GM19397 (cell line): ENCODE measurements at regions not wholly inside any gene's neighbourhood (a gene's known extent, or its start where the extent isn't known, plus 50 kb on each side); places are given as distances from the start of the nearest gene placed in this dataset.
"Not testable (repeated sequence)": the region's sequence is repeated elsewhere in the genome, so short reads cannot be mapped to it uniquely, and the experiment has no call there.

Source experiments
- ATAC-seq: cut with Tn5 transposase; IDR thresholded peaks from one replicate; pipeline ENCODE4 v1.9.1; 2021; ENCODE audit warnings: mild to moderate bottlenecking, moderate library complexity; ENCODE audit not compliant: unreplicated experiment

DNA sequence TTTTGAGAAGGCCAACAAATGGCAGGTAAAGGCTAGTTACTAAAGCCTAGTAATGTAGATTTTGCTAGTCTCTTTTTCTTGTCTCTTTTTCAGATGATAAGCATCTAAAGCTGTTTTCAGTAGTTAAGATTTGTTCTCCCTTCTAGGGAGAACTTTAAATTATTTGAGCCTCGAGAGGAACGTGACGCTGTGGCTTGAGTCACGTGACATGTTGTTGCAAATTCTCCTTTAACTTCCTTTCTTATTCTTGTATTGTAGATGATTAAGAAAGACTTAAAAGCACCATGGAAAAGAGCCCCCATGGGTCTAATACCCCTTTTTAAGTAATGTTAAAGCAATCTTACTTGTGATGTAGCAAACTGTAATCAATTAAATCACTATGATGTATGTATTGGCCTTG lies 2698.7 kb downstream of the PCDH9 start:
- no peak for ATAC-seq

DNA sequence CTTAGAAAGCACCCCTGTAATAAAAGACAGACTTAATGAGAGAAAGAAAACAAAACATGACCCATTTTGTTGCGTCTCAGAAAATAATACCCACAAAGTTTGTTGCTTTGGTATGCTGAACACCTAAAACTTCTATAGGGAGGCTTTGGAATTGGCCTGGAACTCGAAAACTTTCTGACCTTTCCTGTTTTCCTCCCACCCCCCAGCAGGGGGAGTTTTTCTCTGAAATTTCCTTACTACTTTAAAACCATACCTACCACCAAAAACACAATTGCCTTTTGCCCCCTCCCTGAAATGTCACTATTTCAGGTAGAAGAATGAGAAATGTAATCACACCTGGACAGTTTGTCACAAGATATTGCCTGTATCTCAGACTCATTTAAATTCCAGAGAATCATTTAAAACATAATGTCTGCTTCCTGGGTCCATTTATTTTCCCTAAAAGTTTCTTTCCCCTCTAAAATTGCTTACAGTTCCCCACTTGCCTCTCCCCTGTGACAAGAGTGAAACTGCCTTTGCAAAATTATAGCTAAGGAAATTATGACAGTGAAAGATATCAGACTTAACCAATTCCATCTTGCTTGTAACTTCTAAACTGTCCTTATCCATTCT lies 2700.2 kb downstream of the PCDH9 start:
- no peak for ATAC-seq

DNA sequence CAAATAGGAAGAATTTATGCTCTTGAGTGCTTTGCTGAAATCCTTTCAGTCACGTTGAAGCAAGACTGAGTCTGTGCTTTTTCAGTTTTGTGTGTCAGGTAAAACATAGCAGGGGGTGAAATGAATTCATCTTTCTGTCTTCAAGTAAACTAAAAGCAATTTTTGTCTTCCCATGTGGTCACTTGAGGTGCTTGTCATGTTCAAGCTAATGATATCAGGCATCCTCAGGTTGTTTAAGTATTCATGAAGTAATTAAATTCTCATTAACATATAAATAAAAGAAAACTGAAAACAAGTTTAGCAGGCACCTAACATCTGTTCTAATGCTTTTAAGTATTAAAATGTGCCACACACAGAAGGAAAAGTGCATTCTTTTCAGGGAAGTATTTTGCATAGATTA lies 2701.3 kb downstream of the PCDH9 start:
- ATAC-seq, result no peak

DNA sequence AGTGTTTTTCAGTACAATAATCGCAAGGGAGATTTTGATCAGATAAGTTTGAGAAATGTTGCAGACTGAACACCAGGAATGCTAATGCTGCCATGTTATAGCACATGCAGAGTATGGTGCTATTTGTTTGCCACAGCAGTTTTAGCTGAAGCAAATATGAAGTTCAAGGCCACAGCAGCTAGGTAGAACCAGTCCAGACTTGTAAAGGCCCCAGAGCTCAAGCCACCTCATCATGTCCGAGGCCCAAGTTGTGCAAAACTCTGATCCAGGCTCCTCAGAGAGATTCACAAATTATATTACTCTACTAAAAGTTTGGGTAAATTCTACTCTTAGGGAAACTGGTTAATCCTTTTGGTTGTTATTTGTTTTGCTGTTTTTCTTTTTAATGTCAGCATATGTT lies 2702.6 kb downstream of the PCDH9 start:
- ATAC-seq, result no peak

DNA sequence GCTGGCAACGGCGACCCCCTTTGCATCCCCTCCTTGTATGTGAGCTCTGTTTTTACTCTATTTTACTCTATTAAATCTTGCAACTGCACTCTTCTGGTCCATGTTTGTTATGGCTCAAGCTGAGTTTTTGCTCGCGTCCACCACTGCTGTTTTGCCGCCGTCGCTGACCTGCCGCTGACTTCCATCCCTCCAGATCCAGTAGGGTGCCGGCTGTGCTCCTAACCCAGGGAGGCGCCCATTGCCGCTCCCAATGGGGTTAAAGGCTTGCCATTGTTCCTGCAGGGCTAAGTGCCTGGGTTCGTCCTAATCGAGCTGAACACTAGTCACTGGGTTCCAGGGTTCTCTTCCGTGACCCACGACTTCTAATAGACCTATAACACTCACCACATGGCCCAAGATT lies 2704.4 kb downstream of the PCDH9 start:
- no peak for ATAC-seq

DNA sequence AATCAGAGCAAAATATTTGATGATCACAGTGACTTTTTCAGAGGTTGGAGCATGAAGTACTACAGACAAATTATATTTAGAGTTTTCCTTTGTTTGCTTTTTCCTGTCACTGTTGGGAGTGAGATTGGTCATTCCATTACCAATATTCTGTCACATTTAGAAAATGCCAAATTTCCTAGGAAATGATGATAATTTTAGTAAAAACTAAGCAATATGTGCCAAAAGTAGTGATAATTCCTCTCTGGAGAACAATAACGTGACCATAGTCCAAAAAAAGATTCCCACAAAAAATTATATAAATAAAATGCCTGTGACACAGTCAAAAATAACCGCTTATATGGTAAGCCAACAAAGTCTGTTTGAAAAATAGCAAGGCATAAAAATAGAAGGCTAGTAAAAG lies 2719.4 kb downstream of the PCDH9 start:
- no peak for ATAC-seq

DNA sequence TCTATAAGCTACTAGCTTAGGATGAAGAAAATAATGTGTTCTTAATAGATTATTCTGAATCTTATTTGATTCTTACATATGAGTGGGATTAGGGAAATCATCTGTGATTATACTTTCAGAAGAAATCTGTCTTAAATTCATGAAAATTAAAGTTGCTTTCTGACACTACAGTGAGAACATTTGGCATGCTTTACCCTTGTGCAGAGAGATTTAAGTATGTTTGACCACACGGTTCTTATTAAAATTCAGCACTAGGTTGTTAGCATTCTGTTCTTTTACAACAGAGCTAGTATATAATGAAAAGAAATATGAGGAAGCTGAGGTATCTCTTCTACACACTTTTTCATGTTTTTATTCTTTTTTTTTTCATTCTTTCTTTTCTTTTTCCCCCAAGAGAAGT lies 2723.9 kb downstream of the PCDH9 start:
- no peak for ATAC-seq

DNA sequence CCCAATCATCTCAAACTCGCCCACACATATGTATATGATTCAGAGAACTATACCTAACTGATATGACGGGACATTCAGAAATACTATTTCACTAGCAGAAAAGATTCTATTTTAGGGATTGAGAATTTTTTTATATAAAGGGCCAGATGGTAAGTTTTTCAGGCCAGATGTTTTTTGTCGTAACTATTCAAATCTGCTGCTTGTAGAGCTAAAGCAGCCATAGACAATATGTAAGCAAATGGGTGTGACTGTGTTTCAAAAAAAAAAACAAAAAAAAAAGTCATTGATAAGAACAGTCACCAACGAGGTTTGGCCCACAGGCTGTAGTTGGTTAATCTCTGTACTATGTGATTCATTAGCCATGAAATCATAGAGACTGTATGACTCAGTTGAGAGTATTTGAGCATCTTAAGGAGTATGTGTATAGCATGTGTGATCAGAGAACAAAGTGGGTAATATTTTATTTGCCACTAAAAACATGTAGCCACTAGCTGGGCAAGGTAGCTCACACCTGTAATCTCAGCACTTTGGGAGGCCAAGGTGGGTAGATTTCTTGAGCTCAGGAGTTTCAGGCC lies 2724.7 kb downstream of the PCDH9 start:
- no peak for ATAC-seq

DNA sequence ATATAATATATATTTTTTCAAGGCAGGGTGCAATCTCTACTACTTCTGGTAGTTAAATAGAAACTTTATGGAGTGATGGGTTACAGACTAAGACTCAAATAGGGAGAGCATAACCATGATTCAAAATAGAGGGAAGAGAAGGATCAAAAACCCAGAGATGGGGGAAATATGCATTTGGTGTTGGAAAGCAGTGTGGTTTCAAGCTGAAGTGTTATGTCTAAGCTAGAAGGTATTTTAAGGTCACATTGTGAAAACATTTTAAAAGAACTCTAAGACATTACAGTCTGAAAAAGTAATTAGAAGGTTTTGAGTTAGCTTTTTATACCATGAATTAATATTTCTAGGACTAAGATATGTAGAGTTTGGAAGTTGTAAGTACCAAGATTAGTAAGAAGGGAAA lies 2741.4 kb downstream of the PCDH9 start:
- ATAC-seq, result no peak

DNA sequence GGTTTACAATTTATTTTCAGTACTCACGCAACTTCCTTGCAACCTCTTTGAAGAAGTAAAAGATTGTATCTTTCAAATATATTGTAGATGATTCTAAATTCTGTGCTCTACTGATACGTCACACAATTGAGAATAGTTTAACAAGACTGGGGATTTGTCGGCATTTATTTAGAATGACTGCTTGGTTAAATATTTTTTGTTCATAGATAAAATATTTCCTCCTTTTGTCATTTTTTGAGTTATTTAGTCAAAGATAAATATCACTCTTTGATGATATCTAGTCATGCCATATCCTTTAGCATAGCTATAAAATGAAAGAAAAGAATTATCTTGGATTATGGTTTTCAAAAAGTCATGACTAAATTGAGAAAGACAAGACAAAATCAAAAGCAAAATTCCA lies 2747.8 kb downstream of the PCDH9 start:
- no peak for ATAC-seq

DNA sequence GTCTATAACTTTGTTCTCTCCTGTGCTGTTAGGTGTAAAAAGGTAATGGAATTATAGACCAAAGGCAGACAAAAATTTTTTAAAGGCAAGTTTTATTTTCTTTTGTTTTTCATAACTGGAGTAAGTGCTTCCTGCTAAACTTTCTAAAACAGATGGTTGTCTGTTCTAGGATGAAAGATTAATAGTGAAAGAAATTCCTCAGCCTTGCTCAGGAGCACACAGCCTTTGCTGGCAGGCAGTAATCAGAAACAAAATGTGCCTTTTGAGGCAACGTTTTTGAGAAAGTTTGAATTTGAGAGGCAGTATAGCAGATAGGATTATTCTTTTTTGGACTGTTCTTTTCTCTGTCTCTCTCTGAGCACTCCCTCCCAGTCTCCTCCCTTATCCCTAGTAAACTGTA lies 2749.5 kb downstream of the PCDH9 start:
- ATAC-seq, result no peak

DNA sequence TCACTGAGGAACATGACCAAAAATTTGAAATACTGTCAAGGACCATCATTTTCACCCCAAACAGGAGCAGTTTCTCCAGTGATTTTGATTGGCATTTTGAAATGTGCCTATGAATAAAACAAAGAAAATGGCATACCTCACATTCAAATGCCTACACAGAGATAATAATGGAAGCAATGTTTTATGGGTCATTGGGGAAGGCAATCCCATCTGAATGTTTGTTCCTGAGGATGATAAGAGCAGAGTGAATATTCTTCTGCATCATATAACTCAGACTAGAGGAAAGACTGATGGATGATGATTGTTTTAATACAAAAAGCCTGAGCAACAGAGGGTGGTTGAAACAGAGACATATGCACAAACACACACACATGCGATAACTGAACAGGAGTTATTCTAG lies 2749.9 kb downstream of the PCDH9 start:
- ATAC-seq, result no peak

DNA sequence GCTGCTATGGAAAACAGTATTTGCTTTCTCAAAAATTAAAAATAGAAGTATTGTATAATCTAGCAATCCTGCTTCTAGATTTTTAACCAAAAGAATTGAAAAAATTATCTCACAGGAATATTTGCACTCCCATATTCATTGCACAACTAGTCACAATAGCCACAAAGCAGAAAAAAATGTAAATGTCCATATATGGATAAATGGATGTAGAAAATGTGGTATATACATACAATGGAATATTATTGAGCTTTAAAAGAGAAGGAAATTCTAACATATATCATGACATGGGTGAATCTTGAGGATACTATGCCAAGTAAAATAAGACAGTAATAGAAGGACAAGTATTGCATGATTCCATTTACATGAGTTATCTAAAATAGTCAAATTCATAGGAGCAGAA lies 2753.0 kb downstream of the PCDH9 start:
- no peak for ATAC-seq

DNA sequence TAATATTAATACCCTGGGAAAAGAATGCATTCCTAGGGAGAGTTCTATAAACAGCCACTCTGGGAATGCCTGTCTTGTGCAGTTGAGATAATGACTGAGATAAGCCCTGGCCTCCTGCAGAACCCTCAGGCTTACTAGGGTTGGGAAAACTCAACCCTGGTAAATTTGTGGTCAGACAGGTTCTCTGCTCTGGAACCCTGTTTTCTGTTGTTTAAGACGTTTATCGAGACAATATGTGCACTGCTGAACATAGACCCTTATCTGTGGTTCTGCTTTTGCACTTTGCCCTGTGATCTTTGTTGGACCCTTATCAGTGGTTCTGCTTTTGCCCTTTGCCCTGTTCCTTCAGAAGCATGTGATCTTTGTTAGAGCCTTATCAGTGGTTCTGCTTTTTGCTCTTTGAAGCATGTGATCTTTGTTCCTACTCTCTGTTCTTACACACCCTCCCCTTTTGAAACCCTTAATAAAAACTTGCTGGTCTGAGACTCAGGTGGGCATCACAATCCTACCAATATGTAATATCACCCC lies 2754.0 kb downstream of the PCDH9 start:
- ATAC-seq, result not testable (repeated sequence)

DNA sequence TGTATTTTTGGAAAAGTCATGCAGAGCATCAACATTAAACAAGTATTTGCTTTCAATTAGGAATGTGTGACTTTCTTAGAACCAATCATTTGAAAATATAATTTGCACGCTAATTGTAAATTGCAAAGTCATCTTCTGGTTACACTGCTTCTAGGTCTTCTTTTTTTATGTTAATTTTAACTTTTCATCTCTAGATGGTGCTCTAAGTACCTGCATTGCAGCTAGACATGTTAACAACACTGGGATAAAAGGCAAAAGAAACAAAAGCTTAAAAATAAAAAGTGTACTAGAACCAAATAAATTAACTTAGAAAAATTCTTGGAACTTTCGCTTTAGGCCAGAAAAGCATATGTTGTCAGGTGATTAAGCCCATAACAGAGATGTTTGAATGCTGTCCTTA lies 2758.2 kb downstream of the PCDH9 start:
- no peak for ATAC-seq

DNA sequence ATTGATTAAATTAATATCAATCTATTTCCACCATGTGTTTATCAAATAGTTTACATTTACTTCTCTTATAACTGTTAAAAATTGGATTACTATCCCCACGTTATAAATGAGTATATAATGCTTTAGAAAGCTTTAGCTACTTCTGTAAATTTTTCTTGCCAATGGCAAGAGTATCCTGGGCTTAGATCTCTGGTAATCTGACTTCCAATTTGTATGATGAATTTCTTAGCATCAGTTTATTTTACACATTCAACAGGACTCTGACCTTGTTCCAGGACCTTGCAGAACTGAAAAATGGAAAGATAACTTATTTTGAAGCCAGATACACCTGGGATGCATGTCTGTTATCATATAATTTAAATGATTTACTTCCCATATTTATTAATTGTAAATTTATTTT lies 2759.4 kb downstream of the PCDH9 start:
- ATAC-seq, result no peak

DNA sequence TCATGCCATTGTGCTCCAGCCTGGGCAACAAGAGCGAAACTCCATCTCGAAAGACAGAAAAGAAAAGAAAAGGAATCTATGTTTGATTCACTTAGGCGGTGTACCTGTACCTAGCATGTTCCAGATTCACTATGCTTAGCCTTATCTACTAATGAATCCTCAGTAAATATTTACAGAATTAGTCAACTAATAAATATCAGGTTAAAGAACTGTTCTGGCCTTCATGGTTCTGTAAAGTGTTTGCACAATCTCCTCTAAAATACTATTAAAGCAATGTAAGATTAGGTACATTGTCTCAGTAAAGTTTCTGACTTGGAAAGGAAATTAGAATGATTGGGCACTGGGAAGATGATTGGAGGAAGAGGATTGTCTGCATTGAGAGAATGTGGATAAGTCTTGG lies 2770.4 kb downstream of the PCDH9 start:
- no peak for ATAC-seq

DNA sequence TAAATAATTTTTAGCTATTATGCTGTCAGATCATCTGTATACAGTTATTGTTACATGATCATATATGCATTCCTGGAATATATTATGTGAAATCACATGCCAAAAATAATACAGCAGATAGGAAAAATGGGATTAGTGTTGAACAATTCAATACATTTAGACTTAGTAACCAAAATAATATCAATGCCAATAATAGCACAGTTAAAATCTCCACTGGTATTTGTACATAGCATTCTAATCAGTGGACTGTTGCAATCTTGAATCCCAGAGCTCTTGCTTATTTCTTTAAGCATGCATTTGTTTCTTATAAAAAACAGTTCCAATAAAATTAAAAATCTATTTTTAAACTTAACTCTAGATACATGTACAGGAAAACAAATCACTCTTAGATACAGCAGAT lies 2772.2 kb downstream of the PCDH9 start:
- no peak for ATAC-seq

DNA sequence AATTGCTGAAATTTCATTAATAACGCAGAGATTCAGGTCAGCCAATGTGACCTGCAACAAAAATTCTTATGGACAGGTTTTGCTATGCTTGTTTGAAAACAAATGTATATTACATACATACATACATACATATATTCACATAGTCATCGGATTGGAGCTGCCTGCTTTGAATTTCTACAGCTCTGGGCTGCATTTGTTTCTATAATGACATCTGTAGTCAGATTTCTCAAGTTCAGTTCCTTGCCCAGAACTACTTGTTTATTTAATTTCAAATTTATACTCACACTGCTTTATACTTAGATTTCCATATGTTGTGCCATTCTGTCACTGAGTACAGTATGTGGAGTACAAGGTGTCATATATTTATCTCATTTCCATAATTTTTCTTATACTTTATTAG lies 2775.0 kb downstream of the PCDH9 start:
- ATAC-seq, result no peak

DNA sequence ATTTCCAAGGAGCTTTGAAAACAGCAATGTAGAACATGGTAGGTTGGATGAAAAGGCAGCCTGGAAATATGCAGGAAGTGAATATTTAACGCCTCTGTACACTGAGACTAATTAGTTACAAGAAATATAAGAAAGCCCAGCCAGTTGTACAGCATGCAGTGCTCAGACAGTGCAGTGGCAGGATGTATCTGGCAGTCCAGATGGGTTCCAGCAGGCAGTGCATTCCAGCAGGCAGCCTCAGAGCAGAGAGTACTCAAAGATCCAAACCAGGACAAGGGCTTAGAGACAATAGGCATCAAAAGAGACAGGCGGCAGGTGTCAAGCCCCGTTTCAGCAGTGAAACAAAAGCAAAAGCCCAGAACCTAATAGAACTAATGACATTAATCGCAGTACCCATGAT lies 2776.3 kb downstream of the PCDH9 start:
- no peak for ATAC-seq

DNA sequence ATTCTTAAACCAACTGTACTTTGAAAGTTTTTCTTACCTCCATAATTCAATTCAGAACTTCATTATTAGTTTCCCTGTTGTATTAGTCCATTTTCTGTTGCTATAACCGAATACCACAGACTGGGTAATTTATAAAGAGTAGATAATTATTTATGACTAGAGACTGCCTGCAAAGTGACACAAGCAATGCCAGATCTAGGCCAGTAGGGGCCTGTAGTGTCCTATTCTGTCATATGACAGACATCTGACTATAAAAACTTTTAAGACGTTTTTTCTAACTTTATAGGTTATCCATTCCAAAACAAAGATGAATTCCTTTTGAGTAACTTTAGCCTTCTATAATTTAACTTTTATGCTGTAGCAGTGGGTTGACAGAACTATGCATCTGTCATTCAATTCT lies 2783.8 kb downstream of the PCDH9 start:
- no peak for ATAC-seq

DNA sequence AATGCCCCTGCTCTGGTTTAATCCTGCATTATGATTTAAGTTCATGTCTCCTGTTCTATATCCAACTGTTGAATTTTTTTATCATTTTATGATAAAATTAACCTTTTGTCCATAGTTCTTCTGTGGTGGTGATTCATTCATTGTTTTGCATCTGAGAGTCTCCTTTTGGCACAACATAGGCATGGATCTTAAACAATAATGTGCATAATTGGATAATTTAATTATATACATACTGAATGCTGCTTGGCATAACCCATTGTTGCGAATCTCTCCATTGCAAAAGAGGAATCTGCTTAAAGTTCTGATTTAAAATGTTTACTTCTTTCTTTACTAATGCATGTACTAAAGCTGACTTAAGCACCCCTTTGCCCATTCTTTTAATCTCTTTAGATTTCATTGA lies 2788.4 kb downstream of the PCDH9 start:
- ATAC-seq, result no peak

DNA sequence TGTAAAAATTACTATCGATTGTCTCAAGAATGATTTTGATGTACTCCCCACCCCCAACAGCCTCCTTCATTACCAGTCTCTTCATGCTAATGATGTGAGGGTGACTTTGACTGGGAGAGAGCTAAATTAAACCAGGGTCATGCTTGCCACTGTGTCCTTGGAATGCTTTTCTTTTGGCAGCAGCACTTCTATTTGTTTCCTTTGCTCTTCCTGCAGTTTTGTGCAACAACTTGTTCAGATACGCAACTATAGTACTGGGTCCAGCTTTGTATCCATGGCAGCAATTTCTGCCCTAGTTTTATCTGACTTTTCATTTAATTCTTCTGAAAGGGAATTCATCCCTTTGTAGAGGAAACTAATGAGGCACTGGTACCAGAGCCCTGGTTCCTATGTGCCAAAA lies 2792.1 kb downstream of the PCDH9 start:
- ATAC-seq, result no peak
